Central memory CD4-positive, alpha-beta T cell (primary cell): ENCODE measurements at regions not wholly inside any gene's neighbourhood (a gene's known extent, or its start where the extent isn't known, plus 50 kb on each side); places are given as distances from the start of the nearest gene placed in this dataset.
"Not testable (repeated sequence)": the region's sequence is repeated elsewhere in the genome, so short reads cannot be mapped to it uniquely, and the experiment has no call there.

Source experiments
- DNase-seq: peaks from one replicate; pipeline ENCODE4 v3.0.0; 2022

DNA sequence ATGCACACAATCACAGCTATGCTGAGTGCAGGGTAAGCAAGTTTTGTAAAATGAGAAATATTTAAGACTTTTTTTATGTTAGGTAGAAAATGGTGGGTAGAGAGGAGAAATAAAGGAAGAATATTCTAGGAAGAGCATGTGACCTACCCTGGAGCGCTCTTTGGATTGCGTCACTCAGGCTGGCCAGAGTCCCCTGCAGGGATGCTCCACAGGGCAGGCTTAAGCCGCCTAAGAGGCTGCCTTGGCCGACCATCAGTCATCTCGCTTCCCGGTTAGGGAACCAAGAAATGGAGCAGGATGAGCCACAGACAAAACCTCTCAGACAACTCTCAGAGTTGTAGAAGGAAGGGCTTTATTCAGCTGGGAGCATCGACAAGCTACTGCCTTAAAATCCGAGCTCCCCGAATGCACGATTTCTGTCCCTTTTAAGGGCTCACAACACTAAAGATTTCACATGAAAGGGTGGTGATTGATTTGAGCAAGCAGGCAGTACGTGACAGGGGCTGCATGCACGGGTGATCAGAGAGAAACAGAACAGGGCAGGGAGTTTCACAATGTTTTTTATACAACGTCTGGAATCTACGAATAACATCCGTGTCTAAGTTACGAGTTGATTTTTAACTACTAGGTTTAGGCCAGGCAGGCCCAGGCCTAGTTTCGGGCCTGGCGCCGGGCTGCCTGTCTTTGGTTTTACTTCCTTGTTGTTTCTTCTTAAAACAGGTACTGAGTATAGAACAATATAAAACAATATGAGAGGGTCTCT, 1072.0 kb downstream of the CBLN2 start:
- DNase-seq, result no peak

DNA sequence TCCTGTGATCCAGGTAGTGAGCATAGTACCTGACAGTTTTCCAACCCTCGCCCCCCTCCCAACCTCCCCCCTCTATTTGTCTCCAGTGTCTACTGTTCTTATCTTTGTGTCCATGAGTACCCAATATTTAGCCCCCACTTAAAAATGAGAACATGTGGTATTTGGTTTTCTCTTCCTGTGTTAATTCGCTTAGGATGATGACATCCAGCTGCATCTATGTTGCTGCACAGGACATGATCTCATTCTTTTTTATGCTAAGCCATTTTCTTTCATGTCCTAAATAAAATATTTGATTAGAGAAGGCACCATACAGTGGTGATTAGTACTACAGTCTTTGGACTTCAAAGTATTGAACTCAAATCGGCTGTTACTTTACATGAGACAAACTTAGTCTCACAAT, 1087.9 kb downstream of the CBLN2 start:
- no peak for DNase-seq

DNA sequence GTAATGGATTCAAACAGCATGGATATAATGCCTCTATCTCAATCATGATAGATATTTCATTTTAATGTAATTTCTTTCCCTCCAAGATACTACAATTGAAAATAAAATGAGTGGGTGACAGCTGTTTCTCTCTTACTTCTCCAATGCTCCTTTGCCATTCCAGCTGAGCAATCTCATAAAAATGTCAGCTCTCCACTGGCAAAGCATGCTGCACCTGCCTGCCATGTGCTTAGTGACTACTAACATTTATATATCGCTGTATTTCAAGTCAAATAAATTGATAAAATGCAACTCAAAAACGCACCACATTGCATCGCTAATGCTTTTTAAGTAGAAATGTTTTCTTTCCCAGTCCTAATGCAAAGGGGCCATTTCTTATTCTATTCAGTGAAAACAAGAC, 1093.9 kb downstream of the CBLN2 start:
- no peak for DNase-seq

DNA sequence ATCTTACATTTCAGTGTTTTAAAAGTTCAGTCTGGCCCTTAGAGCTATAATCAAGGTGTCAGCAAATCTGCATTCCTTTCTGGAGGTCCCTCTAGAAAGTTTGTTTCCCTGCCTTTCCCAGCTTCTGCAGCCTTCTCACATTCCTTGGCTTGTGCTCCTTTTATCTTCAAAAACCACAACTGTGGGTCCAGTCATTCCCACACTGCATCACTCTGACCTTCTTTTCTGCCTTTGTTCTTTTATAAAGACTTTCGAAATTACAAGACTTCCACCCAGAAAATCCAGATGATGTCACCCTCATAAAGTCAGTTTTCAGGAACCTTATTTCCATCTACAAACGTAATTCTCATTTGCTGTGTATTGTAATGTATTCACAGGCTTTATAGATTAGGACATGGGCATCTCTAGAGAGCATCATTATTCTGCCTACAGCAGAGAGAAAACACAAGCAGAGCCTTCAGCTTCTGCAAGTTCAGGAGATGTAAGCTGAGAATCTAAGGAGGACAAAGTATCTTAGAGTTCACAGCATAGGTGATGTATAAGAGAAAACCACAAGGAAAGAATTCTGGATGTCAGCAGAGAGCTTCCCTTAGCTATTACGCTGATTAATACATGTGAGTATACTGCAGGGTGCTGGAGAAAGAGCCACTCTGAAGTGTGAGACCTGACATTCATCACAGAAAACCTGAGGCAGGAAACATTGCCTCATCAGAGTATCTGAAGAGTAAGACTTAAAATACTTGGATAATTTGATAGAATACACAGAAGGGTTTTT, 1100.2 kb downstream of the CBLN2 start:
- no peak for DNase-seq

DNA sequence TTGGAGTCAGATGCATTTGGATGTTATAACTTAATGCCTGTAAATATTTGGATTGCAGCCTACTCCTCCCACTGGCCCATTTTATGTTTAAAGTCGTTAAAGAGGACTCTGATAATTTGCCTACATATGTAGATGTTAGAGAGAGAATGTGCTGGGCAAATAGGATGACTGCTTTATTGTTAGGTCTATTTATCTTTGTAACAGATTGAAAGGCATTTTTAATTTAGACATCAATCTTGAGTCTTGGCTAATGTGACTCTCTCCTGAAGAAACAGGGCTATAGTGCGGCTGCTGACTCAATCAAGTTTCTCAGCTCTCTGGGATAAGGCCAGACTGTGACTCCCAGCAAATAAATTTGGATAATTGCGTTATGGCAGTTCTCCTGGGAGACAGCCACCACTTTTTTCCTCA, 1101.4 kb downstream of the CBLN2 start:
- no peak for DNase-seq

DNA sequence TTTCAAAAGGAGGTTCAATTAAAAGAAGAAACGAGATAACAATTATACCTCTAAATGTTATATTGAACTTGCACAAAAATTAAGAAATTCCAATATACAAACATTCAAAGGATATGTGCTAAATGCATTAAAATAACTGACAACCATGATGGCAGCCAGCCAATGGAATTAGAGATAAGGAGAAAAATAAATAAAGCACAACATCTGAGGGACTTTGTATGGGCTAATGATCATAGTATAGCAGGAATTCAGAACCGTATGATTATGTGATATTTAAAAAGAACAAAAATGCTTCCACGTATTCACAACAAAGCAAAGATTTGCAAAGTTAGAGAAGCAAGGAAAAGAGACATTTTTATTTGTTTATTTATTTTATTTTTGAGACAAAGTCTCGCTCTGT, 1103.0 kb downstream of the CBLN2 start:
- no peak for DNase-seq

DNA sequence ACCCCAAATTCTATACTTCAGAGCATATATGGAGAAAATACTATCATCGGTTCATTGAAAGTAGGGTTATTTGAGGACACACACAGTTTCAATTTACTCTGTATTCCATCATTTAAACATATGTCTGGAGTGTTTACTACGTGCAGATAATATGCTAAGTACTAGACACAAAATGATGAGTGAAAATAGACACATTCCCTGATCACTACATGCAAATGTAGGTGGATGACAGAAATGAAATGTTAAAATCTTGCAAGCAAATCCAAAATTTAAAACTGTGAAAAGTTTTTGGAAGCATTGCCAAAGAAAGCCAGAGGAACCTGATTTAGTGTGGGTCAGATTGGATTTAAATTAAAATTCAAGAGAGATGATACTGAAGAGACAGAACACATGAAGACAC, 1106.6 kb downstream of the CBLN2 start:
- DNase-seq, result no peak

DNA sequence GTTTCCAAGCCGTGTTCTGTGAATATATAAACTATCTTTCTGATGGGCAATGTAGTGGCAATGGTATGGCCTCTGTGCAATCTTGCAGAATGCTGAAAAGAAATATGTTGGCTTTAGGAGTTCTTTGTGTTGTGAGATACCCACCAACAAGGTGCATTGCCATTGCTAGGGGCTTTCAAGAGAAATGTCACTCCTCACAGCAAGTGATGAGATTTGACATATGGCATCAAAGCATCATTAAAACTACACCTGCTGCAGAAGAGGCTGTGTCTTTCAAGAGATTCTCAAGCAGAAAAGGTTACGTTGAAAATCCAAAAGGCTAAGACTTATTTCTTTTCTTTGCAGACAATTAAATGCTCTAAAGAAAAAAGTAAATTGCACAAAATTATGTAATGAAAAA, 1110.8 kb downstream of the CBLN2 start:
- no peak for DNase-seq

DNA sequence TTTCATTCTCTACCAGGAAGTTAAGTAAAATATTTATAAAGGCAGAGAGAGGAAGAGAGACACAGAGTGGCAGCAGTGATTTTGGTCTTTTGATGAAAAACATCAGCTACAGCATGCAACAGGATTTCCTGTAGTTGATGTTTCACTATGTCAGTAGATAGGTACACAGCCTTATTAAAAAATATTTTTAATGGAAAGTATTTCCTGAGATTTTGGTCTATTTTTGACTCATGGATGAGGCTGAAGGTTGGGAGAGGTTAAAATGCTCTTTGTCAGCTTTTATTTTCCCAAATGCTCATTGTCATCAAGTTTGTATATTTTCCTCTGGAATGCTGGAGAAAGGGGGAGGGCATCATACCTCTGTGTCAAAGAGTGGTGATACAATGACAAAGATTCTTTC, 1112.5 kb downstream of the CBLN2 start:
- no peak for DNase-seq

DNA sequence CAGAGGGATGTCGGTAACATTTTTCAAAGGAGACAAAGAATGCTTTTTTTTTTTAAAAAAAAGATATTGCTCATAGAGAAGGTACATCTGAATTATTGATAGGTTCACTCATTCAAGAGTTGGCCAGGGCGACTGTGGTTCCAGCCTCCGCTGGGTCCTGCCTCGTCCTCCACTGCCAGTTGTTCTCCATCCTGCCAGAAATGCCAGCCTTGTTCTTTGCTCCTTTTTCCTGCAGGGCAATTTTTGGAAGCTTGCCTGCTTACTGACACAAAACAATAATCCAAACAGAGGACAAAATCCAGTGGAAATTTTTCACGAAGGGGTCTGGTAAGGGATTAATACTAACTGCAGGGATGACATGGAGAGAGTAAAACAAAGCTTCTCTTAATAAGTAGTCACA, 1113.0 kb downstream of the CBLN2 start:
- no peak for DNase-seq

DNA sequence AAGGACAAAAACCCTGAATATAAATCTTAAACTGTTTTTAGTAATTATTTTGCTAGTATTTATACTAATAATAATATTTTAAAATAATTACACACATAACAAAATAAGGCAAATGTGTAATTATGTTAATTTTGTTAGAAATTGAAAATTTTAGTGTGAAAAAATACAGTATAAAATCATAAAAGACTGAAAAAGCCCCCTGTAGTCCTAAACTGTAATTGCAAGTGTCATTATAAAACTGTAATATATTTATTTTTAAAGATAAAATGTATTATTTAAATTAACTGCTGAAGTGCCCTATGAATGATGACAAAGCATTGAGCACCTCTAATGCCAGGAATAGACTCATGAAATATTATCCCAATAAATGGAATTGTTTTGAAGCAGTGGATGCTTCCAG, 1117.7 kb downstream of the CBLN2 start:
- no peak for DNase-seq

DNA sequence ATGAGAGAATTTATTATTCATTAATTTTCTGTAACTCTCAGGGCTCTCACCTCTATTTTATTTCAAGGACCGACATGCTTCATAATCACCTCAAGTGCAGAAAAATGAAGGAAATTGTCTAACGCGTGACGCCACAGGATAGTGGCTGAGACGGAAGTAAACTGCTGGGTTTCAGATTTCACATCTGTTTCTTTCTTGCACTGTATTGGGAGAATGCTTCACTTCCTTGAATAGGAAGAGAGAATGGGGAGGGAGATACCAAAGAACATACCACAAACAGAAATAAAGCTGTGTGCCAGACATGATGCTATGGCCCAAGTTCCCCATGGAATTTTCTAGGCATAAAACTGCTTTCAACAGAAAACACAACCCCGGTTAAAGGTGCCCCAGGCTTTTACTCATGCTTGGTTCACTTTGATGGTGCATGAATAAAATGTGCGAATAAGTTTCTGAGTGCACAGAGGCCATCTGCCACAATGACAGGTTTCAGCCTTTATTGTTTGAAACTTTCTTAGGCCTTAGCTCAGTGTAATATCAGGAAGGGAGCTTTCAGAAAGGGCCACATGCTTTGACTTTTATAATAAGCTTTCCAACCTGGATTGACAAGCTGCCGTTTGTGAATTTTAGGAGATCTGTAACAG, 1116.4 kb downstream of the SOCS6 start:
- no peak for DNase-seq

DNA sequence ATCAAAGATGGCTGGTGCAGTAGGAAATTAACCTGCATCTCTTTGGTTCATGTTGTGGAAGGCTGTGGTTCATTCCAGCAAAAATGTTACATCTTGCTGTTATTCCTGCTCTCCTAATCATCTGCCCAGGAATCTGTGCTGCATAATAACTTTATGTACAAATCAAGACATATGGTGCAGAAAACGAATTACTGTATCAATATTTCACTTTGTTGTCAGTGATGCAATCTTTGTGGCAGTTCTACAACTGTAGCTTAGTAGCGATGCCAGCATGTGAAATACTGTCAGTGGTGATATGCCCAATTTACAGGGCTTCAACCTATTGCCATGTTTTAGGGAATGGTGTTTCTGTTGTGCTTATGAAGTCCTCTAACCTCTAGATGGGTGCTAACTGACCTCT, 1114.7 kb downstream of the SOCS6 start:
- no peak for DNase-seq

DNA sequence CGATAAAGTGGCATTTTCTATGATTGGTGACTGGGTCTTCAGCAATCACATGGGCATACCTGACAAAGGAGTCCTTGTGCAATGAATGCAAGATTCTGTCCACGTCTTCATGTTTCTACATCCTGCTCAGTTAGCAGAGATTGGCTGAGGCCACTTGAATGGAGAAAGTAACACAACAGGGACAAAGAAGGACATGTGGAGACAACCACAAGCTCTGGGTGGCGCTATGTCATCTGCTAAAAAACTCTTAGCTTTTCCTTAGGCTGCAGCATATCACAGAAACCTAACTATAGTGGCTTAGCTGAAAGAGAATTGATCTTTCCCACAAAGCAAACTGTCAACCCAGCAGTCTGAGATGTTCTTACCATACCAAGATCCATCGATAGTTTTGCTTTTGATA, 1109.7 kb downstream of the SOCS6 start:
- DNase-seq, result no peak

DNA sequence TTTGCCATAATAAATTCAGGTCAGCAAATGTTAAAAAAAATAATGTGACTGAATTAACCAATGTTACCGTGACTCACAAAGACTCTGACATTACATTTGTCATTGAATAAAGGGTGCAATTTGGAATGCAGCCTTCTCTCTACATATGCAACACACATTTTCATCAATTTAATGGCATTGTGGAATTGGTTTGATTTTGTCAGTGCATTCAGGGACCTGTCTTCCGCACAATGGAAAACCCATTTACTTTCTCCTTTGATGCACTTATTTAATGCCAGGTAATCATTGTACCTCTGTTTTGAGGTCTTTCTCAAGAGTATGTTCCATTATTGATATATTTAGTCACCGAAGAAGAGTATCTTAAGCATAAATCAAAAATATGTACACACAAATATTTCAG, 1099.3 kb downstream of the SOCS6 start:
- no peak for DNase-seq

DNA sequence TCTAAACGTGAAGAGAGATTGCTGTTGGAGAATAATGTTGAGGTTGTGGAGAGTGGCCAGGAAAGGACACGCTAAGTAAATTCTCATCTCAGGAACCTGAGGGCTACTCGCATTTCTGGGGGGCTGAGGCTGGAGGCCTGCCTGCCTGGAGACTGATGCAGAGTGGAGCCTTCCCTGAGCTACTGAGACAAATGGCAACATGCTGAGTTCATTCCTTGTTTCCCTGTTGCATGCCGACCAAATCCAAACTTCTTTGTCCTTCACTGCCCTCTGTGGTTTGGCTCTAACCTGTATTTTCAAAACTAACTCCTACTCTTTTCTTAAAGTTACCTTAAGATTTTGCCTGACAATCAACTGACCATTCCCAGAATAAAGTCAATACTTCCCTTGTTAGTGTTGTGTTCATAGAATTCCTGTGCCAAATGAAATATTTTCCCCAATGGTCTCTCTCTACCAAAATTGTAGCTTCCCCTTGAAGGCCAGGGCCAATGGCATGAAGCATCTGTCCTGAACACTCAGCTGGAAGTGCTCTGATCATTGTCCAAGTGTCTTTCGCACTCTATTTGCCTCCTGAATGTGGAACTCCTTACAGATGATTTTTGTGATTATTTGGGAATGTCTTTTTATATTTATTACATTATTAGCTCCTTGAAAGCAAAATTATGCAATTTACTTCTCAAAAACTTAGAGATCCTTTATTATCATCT, 1085.6 kb downstream of the SOCS6 start:
- no peak for DNase-seq

DNA sequence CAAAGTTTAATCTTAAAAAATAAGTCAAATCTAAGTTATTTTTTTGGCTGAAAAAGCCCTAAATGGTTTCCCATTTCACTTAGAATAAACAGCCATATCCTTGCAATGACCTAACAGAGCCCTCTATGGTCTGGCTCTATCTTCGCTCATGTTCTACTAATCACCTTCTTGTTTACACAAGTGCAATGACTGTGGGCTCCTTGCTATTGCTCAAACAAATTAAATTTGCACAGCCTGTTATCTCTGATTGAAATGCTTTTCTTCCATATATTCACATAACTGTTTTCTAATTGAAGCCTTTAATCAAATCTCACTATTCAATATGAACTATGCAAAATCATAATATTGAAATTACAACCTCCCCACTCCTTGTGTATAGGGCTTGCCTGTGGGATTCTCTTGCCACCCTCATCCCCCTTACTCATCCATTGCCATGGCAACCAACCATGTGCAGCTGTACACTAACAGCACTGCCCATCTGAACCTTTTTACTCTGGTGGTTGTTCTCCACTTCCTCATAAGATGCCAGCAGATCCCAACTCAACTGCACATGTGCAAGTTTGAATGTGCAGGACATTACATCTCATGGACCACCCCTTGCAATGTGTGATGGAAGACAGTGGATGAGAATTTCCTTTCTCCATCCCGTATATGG, 1083.2 kb downstream of the SOCS6 start:
- DNase-seq, result no peak

DNA sequence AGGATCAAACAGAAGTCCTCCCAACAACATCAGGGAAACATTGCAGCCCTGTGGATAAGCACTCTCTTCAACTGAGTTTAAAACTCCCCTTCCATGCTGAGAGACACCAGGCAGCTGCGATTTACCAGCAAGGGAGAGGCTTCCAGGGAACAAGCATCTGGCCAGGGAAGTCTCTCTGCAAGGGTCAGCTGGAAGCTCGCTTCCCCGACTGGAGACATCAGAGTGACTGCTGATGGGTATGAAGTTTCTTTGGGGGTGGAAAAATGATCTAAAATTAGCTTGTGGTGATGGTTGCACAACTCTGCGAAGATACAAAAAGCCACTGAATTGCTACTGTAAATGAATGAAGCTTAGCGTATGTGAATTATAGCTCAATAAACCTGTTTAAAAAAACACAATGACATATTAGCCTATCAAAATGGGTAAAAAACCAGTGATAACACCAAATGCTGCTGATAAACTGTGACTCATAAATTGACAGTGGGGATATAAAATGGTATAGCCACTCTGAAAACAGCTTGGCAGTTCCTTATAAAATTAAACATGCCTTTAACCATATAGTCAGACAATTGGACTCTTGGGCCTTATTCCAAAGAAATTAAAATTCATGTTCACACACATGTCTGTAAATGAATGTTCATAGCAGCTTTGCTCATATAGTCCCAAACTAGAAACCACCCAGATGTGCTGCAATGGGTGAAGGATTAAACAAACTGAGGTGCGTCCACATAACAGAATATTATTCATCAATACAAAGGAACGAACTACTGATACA, 1082.0 kb downstream of the SOCS6 start:
- no peak for DNase-seq

DNA sequence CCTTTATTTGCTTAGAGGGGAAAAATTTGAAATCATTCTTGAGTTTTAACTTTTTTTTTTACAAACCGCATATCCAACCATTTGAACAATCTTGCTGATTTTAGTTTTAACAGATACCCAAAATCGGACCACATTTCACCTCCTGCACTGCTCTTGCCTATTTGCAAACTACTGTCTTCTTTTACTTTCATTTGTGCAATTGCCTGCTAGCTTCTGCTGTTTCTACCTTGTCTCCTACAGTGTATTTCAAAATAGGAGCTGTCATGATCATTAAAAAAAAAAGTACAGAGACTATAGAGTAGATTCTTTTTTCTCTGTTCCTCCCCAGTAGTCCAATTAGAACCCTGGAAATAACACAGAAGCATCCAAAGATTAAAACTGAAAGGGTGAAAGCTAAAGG, 1081.2 kb downstream of the SOCS6 start:
- DNase-seq, result no peak

DNA sequence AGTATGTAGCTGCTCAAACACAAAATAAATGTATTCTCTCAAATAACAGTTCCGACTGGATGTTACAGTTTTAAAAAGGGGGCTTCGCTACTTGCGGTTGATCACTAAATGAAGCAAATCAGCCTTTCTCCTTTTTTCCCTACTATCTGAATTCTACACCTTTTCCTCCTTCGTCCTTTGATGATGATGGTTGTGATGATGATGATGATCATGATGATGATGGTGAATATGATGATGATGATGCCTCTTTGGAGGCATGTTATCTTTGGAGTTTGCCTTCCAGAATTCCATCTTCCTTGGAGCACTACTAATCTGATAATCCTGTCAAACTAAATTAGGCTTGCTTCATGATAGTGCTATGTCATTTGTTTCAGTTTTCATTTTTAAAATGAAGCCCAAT, 1073.3 kb downstream of the SOCS6 start:
- DNase-seq, result no peak

DNA sequence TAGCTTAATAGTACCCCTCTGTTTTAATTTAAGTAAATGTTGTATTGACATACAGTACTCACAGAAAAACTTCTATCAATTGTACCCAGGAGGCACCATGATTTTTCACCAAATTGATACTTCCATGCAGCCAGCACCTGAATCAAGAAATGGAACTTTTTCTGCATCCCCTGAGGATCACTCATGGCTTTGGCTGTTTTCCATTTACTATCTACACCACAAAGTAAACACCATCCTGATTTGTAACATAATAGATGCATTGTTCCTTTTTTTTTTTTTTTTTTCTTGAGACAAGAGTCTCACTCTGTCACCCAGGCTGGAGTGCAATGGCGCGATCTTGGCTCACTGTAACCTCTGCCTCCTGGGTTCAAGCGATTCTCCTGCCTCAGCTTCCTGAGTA, 1066.8 kb downstream of the SOCS6 start:
- not testable (repeated sequence) for DNase-seq

DNA sequence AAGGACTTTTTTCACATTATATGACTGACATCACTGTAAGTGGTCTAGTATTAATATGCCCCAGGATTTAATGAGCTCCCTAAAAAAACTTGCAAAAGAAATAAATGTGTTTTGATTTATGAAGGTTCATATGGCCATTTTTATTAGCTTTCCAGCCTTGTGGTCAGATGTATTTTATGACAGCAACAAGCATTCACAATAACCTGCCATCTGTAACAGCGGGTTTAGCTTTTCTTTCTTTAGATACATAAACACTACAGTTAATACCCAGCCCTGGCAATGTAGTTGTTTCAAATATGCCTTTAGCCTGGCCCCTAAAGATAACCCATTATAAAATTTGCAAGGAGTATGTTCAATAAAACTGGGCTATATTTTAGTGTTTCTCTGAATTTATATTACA, 1063.8 kb downstream of the SOCS6 start:
- no peak for DNase-seq
